ENCODE measurements at regions not wholly inside any gene's neighbourhood (a gene's known extent, or its start where the extent isn't known, plus 50 kb on each side); places are given as distances from the start of the nearest gene placed in this dataset.
"Not testable (repeated sequence)": the region's sequence is repeated elsewhere in the genome, so short reads cannot be mapped to it uniquely, and the experiment has no call there.

DNA sequence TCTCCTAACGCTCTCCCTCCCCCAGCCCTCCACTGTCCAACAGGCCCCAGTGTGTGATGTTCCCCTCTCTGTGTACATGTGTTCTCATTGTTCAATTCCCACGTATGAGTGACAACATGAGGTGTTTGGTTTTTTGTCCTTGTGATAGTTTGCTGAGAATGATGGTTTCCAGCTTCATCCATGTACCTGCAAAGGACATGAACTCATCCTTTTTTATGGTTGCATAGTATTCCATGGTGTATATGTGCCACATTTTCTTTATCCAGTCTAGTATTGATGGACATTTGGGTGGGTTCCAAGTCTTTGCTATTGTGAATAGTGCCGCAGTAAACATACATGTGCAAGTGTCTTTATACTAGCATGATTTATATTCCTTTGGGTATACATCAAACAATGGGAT, 347.4 kb downstream of the MAGEE1 start:
- not testable (repeated sequence) for H3K4me3 Mint-ChIP-seq (ENCODE audit: low read depth); H3K27me3 Mint-ChIP-seq; DNase-seq (ENCODE audit: low spot score, unreplicated experiment); H3K36me3 Mint-ChIP-seq (ENCODE audit: insufficient read depth); H3K27ac Mint-ChIP-seq; H3K4me1 Mint-ChIP-seq (ENCODE audit: low read depth)
- H3K9me3 Mint-ChIP-seq (ENCODE audit: low read depth) = peaks cover 69% of the 10 kb centered on the region

DNA sequence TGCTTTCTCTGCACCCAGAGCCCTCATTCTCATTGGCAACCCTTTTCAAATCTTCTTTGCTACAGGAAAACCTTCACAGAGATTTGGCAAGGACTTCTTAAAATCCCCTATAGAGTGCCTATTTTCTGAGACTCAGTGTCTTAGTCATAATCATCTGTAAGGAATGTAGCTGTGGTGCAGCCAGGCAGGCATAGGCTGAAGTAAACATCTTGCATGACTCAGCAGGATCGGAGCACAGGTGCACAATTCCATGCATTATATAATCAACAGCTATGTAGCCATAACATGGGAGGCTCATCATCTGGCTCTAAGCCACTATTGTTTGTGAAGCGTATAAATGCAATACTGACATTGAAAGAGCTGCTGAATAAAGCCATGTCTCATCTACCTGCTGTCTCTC, 368.8 kb downstream of the MAGEE1 start:
- H3K4me3 Mint-ChIP-seq (ENCODE audit: low read depth) = no peak overlapping the region
- H3K9me3 Mint-ChIP-seq (ENCODE audit: low read depth) = peaks cover 10% of the 10 kb centered on the region
- H3K36me3 Mint-ChIP-seq (ENCODE audit: insufficient read depth) = no peaks in the 10 kb centered on the region
- no peak for DNase-seq (ENCODE audit: low spot score, unreplicated experiment)
- no peak overlapping the region for H3K27ac Mint-ChIP-seq
- TF ChIP-seq, protein P1, sequence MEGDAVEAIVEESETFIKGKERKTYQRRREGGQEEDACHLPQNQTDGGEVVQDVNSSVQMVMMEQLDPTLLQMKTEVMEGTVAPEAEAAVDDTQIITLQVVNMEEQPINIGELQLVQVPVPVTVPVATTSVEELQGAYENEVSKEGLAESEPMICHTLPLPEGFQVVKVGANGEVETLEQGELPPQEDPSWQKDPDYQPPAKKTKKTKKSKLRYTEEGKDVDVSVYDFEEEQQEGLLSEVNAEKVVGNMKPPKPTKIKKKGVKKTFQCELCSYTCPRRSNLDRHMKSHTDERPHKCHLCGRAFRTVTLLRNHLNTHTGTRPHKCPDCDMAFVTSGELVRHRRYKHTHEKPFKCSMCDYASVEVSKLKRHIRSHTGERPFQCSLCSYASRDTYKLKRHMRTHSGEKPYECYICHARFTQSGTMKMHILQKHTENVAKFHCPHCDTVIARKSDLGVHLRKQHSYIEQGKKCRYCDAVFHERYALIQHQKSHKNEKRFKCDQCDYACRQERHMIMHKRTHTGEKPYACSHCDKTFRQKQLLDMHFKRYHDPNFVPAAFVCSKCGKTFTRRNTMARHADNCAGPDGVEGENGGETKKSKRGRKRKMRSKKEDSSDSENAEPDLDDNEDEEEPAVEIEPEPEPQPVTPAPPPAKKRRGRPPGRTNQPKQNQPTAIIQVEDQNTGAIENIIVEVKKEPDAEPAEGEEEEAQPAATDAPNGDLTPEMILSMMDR (IDR thresholded peaks at IDR 0.05; ENCODE audit: unreplicated experiment) = no peak
- no peaks in the 10 kb centered on the region for H3K27me3 Mint-ChIP-seq
- no peaks in the 10 kb centered on the region for H3K4me1 Mint-ChIP-seq (ENCODE audit: low read depth)

DNA sequence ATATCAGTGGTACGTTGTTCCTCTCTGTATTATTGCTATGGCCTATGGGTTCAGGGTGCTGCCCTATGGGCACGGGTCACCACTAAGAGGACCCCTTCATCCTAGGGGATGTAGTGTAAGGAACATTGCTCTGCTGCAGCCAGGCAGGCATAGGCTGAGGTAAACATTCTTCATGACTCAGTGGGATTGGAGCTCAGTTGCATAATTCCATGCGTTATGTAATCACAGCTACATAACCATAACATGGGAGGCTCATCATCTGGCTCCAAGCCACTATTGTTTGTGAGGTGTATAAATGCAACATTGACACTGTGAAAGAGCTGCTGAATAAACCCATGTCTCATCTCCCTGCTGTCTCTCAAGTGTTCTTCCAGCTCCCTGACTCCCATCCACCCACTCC, 375.2 kb downstream of the MAGEE1 start:
- Mint-ChIP-seq H3K27me3 (no peaks in the 10 kb centered on the region), H3K9me3 (ENCODE audit: low read depth) (peaks cover 25% of the 10 kb centered on the region), H3K36me3 (ENCODE audit: insufficient read depth) (no peaks in the 10 kb centered on the region), H3K4me1 (ENCODE audit: low read depth) (no peaks in the 10 kb centered on the region), H3K27ac (no peak overlapping the region), H3K4me3 (ENCODE audit: low read depth) (no peak overlapping the region)
- TF ChIP-seq, protein P1 (IDR thresholded peaks at IDR 0.05; ENCODE audit: unreplicated experiment) = no peak
- no peak for DNase-seq (ENCODE audit: low spot score, unreplicated experiment)

DNA sequence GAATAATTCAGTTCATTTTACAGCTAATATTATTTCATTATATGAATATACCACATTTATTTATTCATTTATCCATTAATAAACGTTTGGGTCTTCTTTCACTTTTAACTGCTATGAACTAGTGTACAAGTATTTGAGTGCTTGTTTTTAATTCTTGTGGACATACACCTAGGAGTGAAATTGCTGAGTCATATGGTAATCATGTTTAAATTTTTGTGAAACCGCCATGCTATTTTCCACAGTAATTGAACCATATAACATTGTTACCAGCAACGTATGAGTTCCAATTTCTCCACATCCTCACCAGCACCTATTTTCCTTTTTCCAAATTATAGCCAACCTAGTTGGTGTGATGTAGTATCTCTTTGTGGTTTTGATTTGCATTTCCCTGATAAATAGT, 388.2 kb downstream of the MAGEE1 start:
- H3K4me1 Mint-ChIP-seq (ENCODE audit: low read depth) = no peaks in the 10 kb centered on the region
- TF ChIP-seq, protein P1 (IDR thresholded peaks at IDR 0.05; ENCODE audit: unreplicated experiment) = no peak
- H3K9me3 Mint-ChIP-seq (ENCODE audit: low read depth) = peaks cover 13% of the 10 kb centered on the region
- no peaks in the 10 kb centered on the region for H3K36me3 Mint-ChIP-seq (ENCODE audit: insufficient read depth)
- H3K4me3 Mint-ChIP-seq (ENCODE audit: low read depth) = no peak overlapping the region
- no peak for DNase-seq (ENCODE audit: low spot score, unreplicated experiment)
- no peaks in the 10 kb centered on the region for H3K27me3 Mint-ChIP-seq
- no peak overlapping the region for H3K27ac Mint-ChIP-seq

DNA sequence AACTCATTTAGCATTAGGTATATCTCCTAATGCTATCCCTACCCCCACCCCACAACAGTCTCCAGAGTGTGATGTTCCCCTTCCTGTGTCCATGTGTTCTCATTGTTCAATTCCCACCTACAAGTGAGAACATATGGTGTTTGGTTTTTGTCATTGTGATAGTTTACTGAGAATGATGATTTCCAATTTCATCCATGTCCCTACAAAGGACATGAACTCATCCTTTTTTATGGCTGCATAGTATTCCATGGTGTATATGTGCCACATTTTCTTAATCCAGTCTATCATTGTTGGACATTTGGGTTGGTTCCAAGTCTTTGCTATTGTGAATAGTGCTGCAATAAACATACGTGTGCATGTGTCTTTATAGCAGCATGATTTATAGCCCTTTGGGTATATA, 389.8 kb downstream of the MAGEE1 start:
- not testable (repeated sequence) for H3K27me3 Mint-ChIP-seq; H3K27ac Mint-ChIP-seq; H3K36me3 Mint-ChIP-seq (ENCODE audit: insufficient read depth); H3K4me1 Mint-ChIP-seq (ENCODE audit: low read depth); DNase-seq (ENCODE audit: low spot score, unreplicated experiment); H3K4me3 Mint-ChIP-seq (ENCODE audit: low read depth)
- H3K9me3 Mint-ChIP-seq (ENCODE audit: low read depth) = peaks cover 12% of the 10 kb centered on the region

DNA sequence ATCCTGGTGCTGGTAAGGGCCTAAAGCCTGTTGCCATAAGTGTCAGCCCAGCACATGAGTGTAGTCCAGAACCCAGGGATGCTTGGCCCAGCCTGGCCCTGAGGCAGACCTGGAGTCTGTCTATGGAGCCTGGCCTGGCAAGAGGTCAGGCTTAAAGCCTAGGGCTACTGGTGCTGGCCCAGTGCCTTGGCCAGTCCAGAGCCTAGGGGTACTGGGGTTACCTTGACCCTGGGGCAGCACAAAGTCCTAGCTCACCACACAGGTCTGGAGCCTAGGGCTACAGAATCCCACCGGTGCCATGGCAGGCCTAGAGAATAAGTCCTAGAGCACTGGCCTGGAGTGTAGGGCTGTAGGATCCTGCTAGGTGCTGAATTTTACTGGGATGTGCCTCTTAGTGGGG, 393.8 kb downstream of the MAGEE1 start:
- H3K4me1 Mint-ChIP-seq (ENCODE audit: low read depth) = no peaks in the 10 kb centered on the region
- H3K27me3 Mint-ChIP-seq = no peaks in the 10 kb centered on the region
- no peak overlapping the region for H3K4me3 Mint-ChIP-seq (ENCODE audit: low read depth)
- no peaks in the 10 kb centered on the region for H3K36me3 Mint-ChIP-seq (ENCODE audit: insufficient read depth)
- TF ChIP-seq, protein P1 (IDR thresholded peaks at IDR 0.05; ENCODE audit: unreplicated experiment) = no peak
- no peak for DNase-seq (ENCODE audit: low spot score, unreplicated experiment)
- no peak overlapping the region for H3K27ac Mint-ChIP-seq
- peaks cover 21% of the 10 kb centered on the region for H3K9me3 Mint-ChIP-seq (ENCODE audit: low read depth)
